Esophagus squamous epithelium (tissue), 5 donors: ENCODE measurements at regions not wholly inside any gene's neighbourhood (a gene's known extent, or its start where the extent isn't known, plus 50 kb on each side); places are given as distances from the start of the nearest gene placed in this dataset.

Experiments
- DNase-seq: peaks from one replicate; lab custom pipeline; 2025; lab: John Stamatoyannopoulos, UW
- H3K27ac ChIP-seq, 4 donors: fragments of 200-600 bp; sonication (generic); one replicate each; pipeline ENCODE4 v1.5.1; 2016 to 2019; ENCODE audit warnings: mild to moderate bottlenecking in 1 of 4
- H3K27me3 ChIP-seq, 4 donors: fragments of 200-600 bp; sonication (generic); 1 replicate in 3 of 4; 2 replicates in 1 of 4; pipeline versions ENCODE4 v1.5.1 to v1.6.0; 2017 to 2021; ENCODE audit warnings: antibody characterized with exemption in 1 of 4
- H3K36me3 ChIP-seq, 3 donors: fragments of 200-600 bp; sonication (generic); one replicate each; pipeline ENCODE4 v1.5.1; 2016 to 2019
- H3K4me1 ChIP-seq, 3 donors: fragments of 200-600 bp; sonication (generic); one replicate each; pipeline ENCODE4 v1.5.1; 2017 to 2019
- H3K4me3 ChIP-seq, 4 donors: fragments of 200-600 bp; sonication (generic); 1 replicate in 3 of 4; 2 replicates in 1 of 4; pipeline ENCODE4 v1.5.1; 2016 to 2019; ENCODE audit warnings: mild to moderate bottlenecking in 2 of 4, moderate library complexity in 1 of 4
- H3K9me3 ChIP-seq, 3 donors: fragments of 200-600 bp; sonication (generic); one replicate each; pipeline ENCODE4 v1.5.1; 2016 to 2019
- CTCF ChIP-seq, 6 experiments: fragments of 450-650 bp in 4 of 6; fragments of 200-600 bp in 2 of 6; sonication (generic) in 2 of 6; IDR thresholded peaks; one replicate each; pipeline ENCODE4 v1.5.1; 2016 to 2019; ENCODE audit warnings: antibody characterized with exemption in 6 of 6, mild to moderate bottlenecking in 4 of 6, moderate library complexity in 4 of 6
- POLR2A ChIP-seq, 4 donors: fragments of 450-650 bp; IDR thresholded peaks; one replicate each; pipeline ENCODE4 v1.6.1; 2017; ENCODE audit warnings: antibody characterized with exemption in 4 of 4, mild to moderate bottlenecking in 4 of 4, moderate library complexity in 3 of 4
- WGBS, 2 donors: methylation state at CpG; one replicate each; pipeline ENCODE4 v1.1.5; 2018; 5-methylcytosine and 5-hydroxymethylcytosine counted together
- intact Hi-C: fragments of 100-400 bp; cut with DNase I; formaldehyde crosslinking; loops from one replicate; pipeline ENCODE4 v1.15.0; 2022
- donor health status: DM: yes; HTN: yes; CAD: no.

- TF ChIP-seq CTCF (IDR thresholded peaks at IDR 0.05) (no peak), POLR2A (IDR thresholded peaks at IDR 0.05) (no peak)
- no peaks in the 10 kb centered on the region for H3K27me3 ChIP-seq
- no peak overlapping the region for H3K4me3 ChIP-seq
- DNase-seq, result no peak
- WGBS, 2 donors, result 23 to 67% methylated on average over 1 of the region's 1 CpG
- no peaks in the 10 kb centered on the region for H3K36me3 ChIP-seq
- intact Hi-C loops, result no loop called here
- H3K27ac ChIP-seq, result no peak overlapping the region
- H3K9me3 ChIP-seq, result no peaks in the 10 kb centered on the region
- H3K4me1 ChIP-seq, result peaks cover 0 to 4% (median 0%) of the 10 kb centered on the region in 3 donors
Measured at GRCh38 chr9:75610246-75610645, 280.2 kb upstream of the PCSK5 start.

- Histone ChIP-seq H3K4me1 (peaks cover 0 to 4% (median 0%) of the 10 kb centered on the region in 3 donors), H3K4me3 (no peak overlapping the region), H3K27me3 (no peaks in the 10 kb centered on the region), H3K9me3 (no peaks in the 10 kb centered on the region), H3K27ac (no peak overlapping the region), H3K36me3 (no peaks in the 10 kb centered on the region)
- no peak for DNase-seq
- no peak for TF ChIP-seq POLR2A (IDR thresholded peaks at IDR 0.05)
- TF ChIP-seq CTCF (IDR thresholded peaks at IDR 0.05), result no peak
- intact Hi-C loops, result no loop called here
Measured at GRCh38 chr9:75612205-75612604, 278.3 kb upstream of the PCSK5 start.

GRCh38 chr9:75612754-75613153 is 277.7 kb upstream of the PCSK5 start:
- no peaks in the 10 kb centered on the region for H3K36me3 ChIP-seq
- intact Hi-C loops, result no loop called here
- H3K4me3 ChIP-seq, result no peak overlapping the region
- DNase-seq, result no peak
- no peak overlapping the region for H3K27ac ChIP-seq
- peaks cover 0 to 4% (median 0%) of the 10 kb centered on the region in 3 donors for H3K4me1 ChIP-seq
- WGBS, 2 donors, result 51 to 67% methylated on average over 3 of the region's 3 CpGs
- TF ChIP-seq CTCF (IDR thresholded peaks at IDR 0.05), result no peak
- TF ChIP-seq POLR2A (IDR thresholded peaks at IDR 0.05), result no peak
- H3K9me3 ChIP-seq, result no peaks in the 10 kb centered on the region
- no peaks in the 10 kb centered on the region for H3K27me3 ChIP-seq

- Histone ChIP-seq H3K27me3 (no peaks in the 10 kb centered on the region), H3K9me3 (no peaks in the 10 kb centered on the region), H3K4me3 (no peak overlapping the region), H3K36me3 (no peaks in the 10 kb centered on the region), H3K27ac (no peak overlapping the region), H3K4me1 (peaks cover 0 to 4% (median 0%) of the 10 kb centered on the region in 3 donors)
- TF ChIP-seq POLR2A (IDR thresholded peaks at IDR 0.05), result no peak
- TF ChIP-seq CTCF (IDR thresholded peaks at IDR 0.05), result no peak
- 27 to 29% methylated on average over 4 of the region's 4 CpGs for WGBS, 2 donors
- intact Hi-C loops, result no loop called here
- no peak for DNase-seq
Measured at GRCh38 chr9:75615284-75615683, 275.2 kb upstream of the PCSK5 start.

- WGBS, 2 donors, result 22 to 35% methylated on average over 1 of the region's 1 CpG
- no peaks in the 10 kb centered on the region for H3K36me3 ChIP-seq
- intact Hi-C loops, result no loop called here
Measured at GRCh38 chr9:75616052-75616451, 274.4 kb upstream of the PCSK5 start.

More at GRCh38 chr9:75616052-75616451, 274.4 kb upstream of the PCSK5 start:
- Histone ChIP-seq H3K27me3 (no peaks in the 10 kb centered on the region), H3K4me3 (no peak overlapping the region), H3K27ac (no peak overlapping the region), H3K4me1 (peaks cover 0 to 4% (median 0%) of the 10 kb centered on the region in 3 donors), H3K9me3 (no peaks in the 10 kb centered on the region)
- no peak for TF ChIP-seq POLR2A (IDR thresholded peaks at IDR 0.05)
- TF ChIP-seq CTCF (IDR thresholded peaks at IDR 0.05), result no peak
- DNase-seq, result no peak
